Globus pallidus (tissue), 1 donor: ENCODE measurements at regions not wholly inside any gene's neighbourhood (a gene's known extent, or its start where the extent isn't known, plus 50 kb on each side); places are given as distances from the start of the nearest gene placed in this dataset.

Source experiments
- DNase-seq: peaks from one replicate; pipeline ENCODE4 v3.0.0-alpha.2; 2015; ENCODE audit warnings: low spot score

DNA sequence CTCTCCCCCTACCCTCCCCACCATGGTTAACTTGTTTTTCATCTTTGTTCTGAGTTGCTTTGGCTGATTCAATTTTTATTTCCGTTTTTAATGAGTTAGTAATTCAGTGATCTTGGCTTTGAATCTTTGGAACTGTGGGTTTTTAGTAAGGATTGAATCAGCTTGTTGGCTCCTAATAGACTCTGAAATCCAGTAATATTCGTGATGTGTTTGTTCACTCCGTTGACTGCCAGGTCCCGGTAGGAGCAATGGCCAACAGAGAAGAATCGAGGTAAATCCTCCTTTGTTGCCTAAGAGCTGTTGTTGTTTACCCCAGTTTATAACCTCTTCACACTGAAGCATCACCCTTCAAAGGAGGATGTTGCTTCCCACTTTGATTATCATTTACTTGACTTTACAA lies 92.7 kb downstream of the PCSK1 start:
- DNase-seq: no peak

DNA sequence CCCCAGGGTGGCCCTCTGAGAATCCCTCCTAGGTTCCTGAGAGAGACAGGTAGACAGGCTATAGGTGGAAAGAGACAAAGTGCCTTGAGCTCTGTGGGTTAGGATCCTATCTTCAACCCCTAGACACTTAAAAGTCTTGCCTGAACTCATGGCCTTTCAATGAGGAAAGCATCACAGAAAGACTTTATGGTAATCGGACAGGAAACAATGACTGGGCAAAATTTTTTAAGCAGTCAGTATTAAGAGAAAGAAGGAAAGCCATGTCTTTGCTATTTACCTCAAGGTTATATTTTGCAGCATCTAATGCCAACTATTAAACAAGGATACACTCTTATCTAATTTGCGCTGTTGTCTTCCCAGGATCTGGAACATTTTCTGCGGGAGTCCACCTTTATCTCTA lies 93.2 kb downstream of the PCSK1 start:
- no peak for DNase-seq

DNA sequence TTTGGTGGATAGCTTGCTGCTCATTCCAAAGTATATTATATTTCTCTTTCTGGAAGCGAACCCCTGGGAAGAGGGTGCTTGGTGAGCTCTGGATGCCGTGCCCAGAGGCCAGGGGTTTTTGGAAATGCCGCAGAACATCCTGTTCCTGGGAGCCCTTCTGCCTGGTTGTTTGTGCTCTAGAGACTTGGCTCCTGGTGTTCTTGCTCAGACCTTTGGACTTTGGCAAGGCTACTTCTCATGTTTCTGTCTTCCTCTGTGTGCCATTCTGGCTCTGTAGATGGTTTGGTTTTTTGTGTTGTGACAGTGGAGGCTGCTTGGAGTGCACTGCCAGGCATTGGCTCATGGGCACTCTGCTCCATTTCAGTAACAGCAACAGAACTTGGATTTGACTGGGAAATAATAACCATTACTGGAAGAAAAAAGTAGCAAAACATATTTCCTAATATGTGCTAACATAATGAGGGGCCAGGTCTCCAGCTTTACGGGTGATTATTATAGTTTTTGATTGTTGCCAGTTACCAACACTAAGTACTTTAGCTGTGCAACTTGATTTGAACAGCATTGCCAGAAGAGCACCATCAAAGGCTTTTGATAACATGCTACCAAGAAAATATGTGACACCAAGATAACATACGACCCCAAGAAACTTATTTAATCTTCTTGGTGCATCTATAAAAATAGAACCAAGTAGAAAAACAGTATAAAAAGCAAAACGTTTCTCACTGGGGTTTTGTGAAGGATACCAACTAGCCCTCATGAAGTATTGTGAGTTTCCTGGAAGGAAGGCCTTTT lies 94.2 kb downstream of the PCSK1 start:
- DNase-seq: peak; percentile 41

DNA sequence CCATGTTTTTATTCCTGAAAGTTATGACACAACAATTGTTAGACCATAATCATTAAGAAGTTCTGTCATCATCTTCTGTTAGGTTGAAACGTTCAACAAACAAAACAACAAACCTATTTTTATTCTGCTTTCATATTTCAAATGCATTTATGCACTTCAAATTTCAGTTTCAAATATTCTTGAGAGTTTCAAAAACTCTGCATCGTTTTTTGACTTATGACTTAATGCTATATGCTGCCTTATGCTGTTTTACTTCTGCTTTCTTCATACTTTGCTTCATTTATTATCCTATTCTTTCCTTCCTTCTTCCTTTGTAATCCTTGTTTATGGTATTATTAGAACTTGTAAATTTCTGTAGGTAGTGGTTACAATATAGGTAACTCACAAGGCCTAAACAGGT lies 95.0 kb downstream of the PCSK1 start:
- DNase-seq: no peak

DNA sequence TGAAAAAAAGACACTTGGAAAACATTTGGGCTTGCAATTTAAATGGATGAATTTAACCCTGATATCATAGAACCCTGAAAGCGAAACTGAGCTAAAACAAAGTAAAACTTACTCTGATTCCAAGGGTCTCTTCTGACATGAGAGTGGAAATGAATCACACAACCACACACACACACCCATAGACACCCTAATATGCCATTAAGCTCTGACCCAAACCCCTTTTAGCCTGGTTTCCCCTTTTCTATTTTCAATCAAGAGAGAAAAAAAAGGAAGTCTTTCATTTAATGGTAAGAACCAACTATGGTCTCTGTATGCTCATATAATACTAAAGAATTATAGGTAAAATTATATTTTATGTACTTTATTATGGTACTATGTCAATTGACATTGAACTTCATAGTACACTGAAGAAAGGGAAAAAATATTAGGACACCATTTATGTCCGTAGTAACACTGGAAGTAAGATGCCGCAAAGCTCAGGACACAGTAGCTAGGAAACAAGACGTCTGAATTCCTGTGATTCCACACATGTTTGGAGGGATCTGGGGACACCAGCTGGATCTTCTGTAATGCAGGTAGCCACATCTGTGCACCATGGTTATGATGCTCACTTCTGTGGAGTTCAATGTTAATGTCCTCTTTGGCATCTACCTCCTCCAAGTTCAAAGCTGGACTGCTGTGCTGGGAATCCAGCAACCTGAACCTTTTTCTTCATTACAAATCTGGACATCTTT lies 95.8 kb downstream of the PCSK1 start:
- no peak for DNase-seq

DNA sequence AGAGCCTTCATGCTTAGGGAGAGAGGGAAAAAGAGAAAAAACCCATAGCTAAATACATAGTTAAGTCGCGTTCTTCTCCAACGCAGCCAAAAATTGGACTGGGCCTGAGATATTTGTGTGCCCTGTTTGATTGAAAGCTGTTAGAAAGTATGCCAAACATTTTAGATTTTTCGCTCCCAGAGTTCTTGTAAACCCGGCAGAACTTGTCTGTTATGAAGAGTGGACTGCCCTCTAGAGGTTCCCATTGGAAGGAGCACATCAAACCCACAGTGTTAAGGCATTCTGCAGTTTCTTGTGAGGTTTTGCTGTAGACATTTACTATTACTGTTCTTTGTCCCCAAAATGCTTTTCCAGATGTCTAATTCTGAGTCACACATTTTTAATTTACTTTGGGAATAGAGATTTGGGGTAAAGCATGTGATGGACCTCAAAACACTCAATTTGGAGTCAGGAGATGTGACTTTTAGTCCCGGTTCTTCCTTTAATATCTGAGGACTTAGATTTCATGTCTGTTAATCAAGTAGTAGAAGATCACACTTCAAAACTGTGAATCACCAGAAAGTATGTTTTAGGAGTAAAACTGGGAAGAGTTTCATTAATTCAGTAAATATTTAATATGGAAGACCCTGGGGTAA lies 96.6 kb downstream of the PCSK1 start:
- DNase-seq: peak; percentile 90

DNA sequence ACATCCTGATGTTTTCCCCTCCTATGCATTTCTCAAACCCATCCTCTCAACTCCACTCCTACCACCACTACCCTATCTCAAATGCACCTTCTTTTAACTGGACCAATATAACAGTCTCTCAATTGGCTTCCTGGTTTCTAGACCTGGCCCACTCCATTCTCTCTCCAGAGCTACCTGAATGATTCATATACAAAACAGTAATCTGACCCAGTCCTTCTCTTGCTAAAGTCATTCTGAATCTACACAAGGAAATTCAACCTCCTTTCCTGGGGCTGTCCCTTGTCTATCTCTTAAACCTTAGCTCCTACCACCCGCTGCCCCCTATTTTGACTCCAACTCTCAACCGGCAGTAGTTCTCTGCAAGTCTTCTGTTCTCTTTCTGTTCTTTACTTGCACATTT lies 97.2 kb downstream of the PCSK1 start:
- no peak for DNase-seq

DNA sequence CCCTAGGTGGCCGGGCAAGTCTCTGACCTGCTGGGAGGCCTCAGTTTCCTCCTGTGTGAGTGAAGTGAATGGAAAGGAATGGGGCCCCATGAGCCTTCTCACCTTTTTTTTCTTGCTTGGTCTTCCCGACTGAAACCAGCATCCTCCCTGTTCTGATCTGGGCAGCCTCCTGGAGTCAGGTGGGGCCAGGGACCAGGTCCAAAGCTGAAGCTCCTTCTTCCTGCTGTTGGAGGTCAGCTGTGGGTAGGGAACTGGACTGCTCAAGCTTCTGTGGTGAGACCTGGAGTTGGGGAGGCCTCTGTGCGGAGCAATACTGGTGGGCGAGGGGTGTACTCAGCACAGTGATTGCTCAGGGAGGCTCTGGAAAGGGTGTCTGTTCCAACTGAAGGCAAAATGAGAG lies 99.7 kb downstream of the PCSK1 start:
- no peak for DNase-seq

DNA sequence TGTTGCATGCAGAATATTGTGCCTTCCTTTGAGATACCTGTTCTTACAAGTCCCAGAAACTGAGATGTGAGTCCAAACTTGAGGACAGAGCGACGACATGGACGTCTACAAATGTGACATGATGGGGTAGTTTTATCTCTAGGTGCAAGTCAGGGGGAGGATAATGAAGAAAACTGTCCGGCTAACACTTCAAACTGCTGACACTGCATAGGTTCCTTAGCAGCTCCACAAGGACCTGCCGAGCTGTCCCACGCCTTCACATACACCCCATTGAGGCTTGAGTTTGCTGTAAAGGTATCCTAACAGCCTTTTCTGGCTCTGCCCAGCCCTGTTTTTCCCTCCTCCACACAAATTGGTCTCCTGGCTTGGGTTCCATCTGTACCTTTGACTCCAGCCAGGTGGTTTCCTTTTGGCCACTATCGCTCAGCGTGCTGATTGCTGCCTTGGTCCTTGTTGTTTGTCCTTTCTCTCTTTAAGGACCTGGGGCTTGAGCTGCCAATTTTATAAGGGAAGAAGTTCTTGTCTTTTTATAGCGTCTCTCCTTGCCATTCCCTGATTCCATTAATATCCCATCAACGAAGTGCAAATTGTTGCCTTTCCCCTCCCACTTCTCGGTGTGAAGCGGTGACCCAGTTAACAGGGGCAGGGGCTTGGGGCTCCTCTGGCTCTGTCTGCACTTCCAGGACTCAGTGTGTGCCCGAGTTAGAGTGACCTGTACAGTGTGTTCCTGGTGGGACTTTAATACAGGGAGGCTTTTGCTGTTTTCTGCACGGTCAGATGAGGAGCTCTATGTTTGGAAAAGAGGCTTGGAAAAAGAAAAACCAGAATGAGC lies 100.3 kb downstream of the PCSK1 start:
- no peak for DNase-seq

DNA sequence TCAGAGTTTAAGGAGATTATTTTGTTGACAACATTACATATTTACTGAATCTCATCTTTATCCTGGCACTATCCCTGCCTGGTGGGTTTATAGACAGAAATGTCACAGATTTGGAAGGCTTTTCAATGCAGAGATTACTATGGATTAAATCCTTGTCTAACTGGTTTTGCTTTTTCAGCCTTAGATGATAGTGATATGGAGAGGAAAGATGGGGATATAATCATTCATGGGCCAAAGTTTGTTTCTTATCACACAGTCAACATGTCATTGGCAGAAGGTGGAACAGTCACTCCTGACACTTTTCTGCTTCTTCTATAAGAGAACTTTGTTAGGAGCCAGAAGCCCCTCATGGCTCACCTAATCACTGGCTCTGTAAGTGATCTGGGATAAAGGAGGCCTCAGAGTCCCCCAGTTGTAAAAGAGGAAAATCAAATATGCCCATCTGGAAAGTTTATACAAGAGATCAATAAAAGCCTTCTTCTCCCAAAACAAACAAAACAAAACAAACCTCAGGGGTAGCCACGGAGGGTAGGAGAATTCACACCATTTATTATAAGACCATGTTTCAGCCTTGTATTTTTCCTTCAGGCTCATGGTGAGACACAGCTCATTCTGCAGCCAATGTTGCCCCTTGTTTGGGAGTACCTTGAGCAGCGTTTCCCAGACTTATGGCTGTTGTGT lies 101.2 kb downstream of the PCSK1 start:
- no peak for DNase-seq

DNA sequence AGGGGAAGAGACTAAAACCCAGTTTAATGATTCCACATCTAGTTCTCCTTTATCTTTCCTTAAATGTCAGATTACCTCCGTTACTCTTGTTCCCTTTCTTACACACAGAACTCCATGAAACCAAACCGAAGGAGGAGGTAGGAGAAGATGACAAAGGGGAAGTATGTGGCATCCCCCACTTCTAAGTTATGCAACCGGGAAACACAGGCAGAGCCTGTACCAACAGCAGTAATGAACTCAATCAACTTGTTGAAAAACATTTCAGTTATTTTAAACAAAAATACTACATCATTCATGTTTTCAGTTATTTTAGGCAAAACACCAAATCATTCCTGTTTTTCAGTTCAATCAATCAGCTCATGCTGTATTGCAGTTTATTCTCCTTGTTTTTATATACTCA lies 101.8 kb downstream of the PCSK1 start:
- no peak for DNase-seq

DNA sequence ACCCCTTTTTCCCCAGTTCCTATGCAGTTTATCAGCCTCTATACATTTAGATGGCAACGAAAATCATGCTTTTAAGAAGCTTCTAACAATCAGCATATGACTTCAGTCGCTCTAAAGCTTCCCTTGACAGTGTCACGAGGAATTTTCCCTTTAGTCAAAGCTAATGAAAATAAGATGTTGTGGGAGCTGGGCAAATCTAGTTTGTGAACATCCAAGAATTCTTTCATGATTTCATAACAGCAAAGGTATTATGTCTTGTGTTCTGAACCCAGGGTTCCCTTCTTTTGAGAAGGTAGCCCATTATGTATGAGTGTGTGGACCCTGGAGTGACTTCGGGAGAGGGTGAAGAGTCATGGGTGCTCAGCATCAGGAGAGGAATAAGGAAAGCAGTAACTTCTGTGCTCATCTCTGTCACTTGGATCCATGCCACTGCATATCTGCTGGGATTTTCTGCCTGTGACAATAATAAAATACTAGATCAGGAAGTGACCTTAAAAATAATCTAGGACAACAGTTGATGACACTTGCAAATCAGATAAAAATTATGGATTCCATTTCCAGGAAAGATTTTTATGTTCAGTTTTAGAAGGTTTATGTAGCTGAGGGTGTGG lies 102.4 kb downstream of the PCSK1 start:
- no peak for DNase-seq

DNA sequence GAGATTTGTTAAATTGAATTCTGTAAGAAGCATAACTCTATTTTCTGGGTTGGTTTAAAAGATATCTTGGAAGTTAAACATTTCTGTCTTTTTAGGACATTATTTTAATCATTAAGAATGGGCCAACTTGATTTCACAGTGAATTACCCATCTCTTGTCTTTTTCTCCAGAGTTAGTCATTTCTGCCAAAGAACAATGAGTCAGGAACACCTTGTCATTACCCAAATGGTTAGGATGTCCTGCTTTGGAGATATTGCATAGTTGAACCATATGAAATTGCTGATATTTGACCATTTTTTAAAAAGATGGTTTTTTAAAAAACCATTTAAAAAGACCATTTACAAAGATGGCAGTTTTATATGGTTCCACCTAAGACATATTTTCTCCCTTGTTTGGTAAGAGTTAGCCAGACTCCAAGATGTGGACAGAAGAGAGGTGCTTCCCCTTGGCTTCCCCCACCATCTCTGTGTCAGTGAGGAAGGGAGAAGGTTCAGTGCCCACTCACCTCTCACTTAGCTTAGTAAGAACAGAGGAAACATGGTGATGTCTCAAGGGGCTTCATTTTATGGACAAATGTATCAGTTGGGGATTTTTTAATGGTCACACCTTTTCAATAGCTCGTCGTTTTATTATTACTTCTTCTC lies 103.0 kb downstream of the PCSK1 start:
- no peak for DNase-seq

DNA sequence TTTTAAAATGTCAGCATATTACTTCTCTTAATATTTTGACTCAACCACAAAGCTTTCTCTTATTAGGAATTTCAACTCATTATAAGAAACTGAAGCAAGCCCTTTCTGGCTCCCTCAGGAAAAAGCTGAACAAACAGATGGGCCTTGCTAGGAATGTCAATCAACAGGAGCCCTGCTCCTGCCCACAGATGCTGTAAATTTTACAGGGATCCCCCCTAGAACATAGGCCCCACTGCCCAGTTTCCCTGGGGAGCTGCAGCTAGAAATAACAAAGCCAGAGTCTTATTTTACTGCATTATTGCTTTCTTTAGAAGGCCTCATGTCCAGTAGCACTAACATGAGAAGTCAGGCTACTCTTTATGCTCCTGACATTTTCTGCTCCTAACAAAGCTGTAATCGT lies 103.8 kb downstream of the PCSK1 start:
- DNase-seq: no peak

DNA sequence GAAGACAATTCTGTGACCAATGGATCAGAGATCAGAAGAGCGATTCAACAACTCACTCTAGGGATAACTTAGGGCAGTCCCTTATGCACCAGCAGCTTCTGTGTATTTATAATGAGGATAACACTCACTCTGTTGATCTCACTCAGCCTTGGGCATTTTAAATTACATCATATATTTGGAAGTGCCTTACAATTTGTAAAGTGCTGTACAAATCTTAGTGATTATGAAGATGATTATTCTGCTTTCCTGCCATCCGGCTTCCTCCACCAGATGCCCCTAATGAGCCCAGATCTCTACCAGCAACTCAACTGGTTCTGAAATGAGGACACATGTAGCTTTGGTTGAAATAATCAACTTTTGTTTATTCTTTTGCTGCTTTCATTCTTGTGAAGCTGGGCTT lies 105.3 kb downstream of the PCSK1 start:
- DNase-seq: no peak

DNA sequence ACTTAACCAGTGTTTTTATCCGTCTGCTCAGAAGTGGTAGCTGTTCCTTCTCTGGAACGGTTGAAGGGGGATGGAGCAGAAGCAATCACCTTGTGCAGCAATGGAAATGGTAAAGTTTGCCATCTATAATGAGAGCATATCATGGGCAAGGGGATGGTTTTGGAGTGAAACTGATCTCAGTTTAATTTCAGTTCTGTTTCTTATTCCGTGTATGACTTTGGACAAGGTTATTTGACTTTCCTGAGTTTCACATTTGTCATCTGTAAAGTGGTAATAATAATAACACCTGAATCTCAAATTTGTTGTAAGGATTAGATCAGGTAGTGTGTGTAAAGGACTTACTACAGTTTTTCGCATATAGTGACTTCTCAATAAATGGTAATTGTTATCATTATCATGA lies 106.1 kb downstream of the PCSK1 start:
- DNase-seq: no peak

DNA sequence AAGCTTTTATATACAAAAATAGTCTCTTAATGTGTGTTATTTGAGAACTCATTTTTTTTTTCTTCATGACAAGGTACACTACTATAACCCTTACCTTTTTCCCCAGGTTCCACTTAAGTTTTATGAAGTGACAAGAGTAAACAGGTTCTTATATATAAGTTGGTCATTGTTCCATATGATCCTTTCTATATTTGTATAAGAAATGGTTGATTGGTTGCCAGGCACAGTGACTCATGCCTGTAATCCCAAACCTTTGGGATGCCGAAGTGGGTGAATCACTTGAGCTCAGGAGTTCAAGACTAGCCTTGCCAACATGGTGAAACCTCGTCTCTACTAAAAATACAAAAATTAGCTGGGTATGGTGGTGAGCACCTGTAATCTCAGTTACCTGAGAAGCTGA lies 108.3 kb downstream of the PCSK1 start:
- no peak for DNase-seq

DNA sequence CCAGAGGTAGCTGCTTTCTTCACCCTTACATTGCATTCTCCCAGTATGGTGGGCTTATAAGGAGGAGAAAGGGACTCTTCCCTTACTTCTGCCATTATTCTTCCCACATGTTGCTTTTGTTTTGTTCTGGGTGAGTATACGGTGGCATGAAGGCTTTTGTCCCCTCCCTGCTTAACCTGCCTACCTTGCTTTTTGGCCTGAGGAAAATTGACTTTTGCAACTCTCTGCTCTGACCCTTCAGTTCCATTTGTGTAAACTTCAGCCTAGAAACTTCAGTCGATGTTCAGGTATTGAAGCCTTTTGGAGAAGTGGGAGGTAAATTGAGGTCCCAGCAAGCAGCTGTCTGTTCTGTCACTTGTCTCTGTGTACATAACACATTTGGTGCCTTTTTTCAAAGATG lies 110.2 kb downstream of the PCSK1 start:
- DNase-seq: no peak

DNA sequence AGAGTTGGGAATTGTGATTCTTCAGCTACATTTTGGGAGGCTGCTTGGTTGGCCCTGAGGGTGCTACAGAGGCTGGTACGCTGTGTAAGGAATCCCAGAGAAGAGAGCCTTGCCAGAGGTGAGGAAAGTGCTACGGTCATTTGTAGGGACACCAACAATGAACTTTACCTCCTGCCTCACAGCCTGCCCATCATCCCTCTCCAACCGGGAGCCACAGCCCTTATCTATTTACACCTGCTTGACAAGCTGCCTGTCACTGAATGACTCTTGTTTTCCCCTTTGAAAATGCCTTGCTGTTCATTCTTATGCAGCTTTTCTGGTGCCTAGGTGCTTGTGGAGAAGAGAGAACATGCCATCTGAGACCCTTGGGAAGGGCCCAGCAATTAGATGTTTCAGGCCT lies 110.8 kb downstream of the PCSK1 start:
- DNase-seq: no peak

DNA sequence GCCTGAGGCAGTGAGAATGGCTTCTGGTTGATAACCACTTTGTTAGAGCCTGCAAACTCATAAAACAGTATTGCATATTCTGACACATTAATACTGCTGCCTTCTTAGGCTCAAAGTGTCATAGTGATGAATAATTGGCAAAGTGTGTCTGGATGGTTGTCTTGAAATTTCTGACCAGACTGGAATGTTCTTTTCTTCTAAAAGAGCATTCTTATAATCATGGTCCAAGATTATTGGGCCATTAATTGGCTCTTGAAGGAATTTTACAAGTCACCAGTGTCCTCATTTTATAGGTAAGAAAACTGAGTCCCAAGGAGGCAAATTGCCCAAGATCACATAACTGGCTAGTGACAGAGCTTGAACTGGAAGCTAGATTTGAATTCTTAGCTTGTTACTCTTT lies 111.7 kb downstream of the PCSK1 start:
- no peak for DNase-seq

DNA sequence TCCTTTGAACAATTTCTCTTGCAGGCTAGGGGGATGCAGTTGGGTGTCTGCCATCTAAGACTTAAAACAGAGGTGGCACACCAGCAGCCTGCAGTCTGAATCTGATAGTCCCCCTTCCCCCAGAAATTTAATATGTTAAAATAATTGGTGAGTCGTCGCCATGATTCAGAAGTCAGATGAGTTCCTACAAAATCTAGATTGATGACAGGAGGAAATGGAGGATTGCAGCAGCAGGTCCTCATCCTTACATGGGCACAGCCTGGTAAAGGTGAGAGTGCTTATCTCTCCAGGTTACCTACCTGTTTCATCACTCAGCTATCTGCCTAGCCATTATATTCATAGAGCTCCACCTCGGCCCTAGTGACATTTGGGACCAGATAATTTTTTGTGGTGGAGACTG lies 112.3 kb downstream of the PCSK1 start:
- DNase-seq: no peak
